ENCODE measurements at regions not wholly inside any gene's neighbourhood (a gene's known extent, or its start where the extent isn't known, plus 50 kb on each side); places are given as distances from the start of the nearest gene placed in this dataset.

- no peak overlapping the region for H2AFZ ChIP-seq (ENCODE audit: insufficient read depth, low read depth, low read length, poor library complexity, severe bottlenecking)
- Mint-ChIP-seq H3K4me3 (no peak overlapping the region), H3K4me1 (no peaks in the 10 kb centered on the region), H3K36me3 (no peaks in the 10 kb centered on the region), H3K27ac (peak overlapping the region in 1 of 7 donors; percentile 22), H3K9me3 (peaks cover 0 to 16% (median 11%) of the 10 kb centered on the region in 7 donors), H3K27me3 (ENCODE audit: low read depth in 3 of 3) (peaks cover 7 to 14% (median 8%) of the 10 kb centered on the region in 3 donors)
- intact Hi-C loops (cut with micrococcal nuclease), result no loop called here
- H3K36me3 ChIP-seq (replicated peaks in 1 of 2; ENCODE audit: control insufficient read depth in 1 of 2, insufficient read depth in 2 of 2, low read length in 2 of 2), result no peaks in the 10 kb centered on the region
- no peaks in the 10 kb centered on the region for H3K4me1 ChIP-seq (ENCODE audit: control insufficient read depth in 1 of 2, insufficient read depth in 2 of 2, low read length in 2 of 2)
- peaks cover 0 to 4% of the 10 kb centered on the region in 2 donors for H3K27me3 ChIP-seq (ENCODE audit: control insufficient read depth in 2 of 2, insufficient read depth in 2 of 2, low read length in 2 of 2)
- no peak for TF ChIP-seq CTCF (IDR thresholded peaks at IDR 0.05)
- no peaks in the 10 kb centered on the region for H4K20me1 ChIP-seq (ENCODE audit: insufficient read depth, low read length)
- H3K79me2 ChIP-seq (ENCODE audit: insufficient read depth, low read length), result no peaks in the 10 kb centered on the region
- DNase-seq, result no peak
- WGBS (ENCODE audit: insufficient coverage), result 0% methylated on average over 1 of the region's 1 CpG
- no peak overlapping the region for H3K9ac ChIP-seq (ENCODE audit: insufficient read depth, low read length, poor library complexity, severe bottlenecking)
- no peak overlapping the region for H3K27ac ChIP-seq (ENCODE audit: low read depth in 1 of 2, low read length in 2 of 2)
- no peak overlapping the region for H3K4me3 ChIP-seq (replicated peaks in 1 of 3; ENCODE audit: low read depth in 2 of 3, low read length in 3 of 3)
- no peak overlapping the region for H3K4me2 ChIP-seq (replicated peaks; ENCODE audit: extremely low read depth, low read length, poor library complexity, severe bottlenecking)
- peaks cover 0 to 12% of the 10 kb centered on the region in 2 donors for H3K9me3 ChIP-seq (replicated peaks in 1 of 2; ENCODE audit: control insufficient read depth in 1 of 2, insufficient read depth in 1 of 2, low read length in 2 of 2)
Measured at GRCh38 chr12:113658006-113658655, 186.5 kb upstream of the LHX5 start.

GRCh38 chr12:113655919-113656318, 184.2 kb upstream of the LHX5 start:
- peaks cover 8 to 14% (median 9%) of the 10 kb centered on the region in 3 donors for H3K27me3 Mint-ChIP-seq (ENCODE audit: low read depth in 3 of 3)
- Histone ChIP-seq H3K27ac (ENCODE audit: low read depth in 1 of 2, low read length in 2 of 2) (no peak overlapping the region), H3K79me2 (ENCODE audit: insufficient read depth, low read length) (no peaks in the 10 kb centered on the region), H3K4me3 (replicated peaks in 1 of 3; ENCODE audit: low read depth in 2 of 3, low read length in 3 of 3) (no peak overlapping the region), H3K36me3 (replicated peaks in 1 of 2; ENCODE audit: control insufficient read depth in 1 of 2, insufficient read depth in 2 of 2, low read length in 2 of 2) (no peaks in the 10 kb centered on the region), H3K9ac (ENCODE audit: insufficient read depth, low read length, poor library complexity, severe bottlenecking) (no peak overlapping the region), H4K20me1 (ENCODE audit: insufficient read depth, low read length) (no peaks in the 10 kb centered on the region), H3K4me2 (replicated peaks; ENCODE audit: extremely low read depth, low read length, poor library complexity, severe bottlenecking) (no peak overlapping the region), H3K9me3 (replicated peaks in 1 of 2; ENCODE audit: control insufficient read depth in 1 of 2, insufficient read depth in 1 of 2, low read length in 2 of 2) (peaks cover 0 to 12% of the 10 kb centered on the region in 2 donors), H3K4me1 (ENCODE audit: control insufficient read depth in 1 of 2, insufficient read depth in 2 of 2, low read length in 2 of 2) (no peaks in the 10 kb centered on the region), H2AFZ (ENCODE audit: insufficient read depth, low read depth, low read length, poor library complexity, severe bottlenecking) (no peak overlapping the region), H3K27me3 (ENCODE audit: control insufficient read depth in 2 of 2, insufficient read depth in 2 of 2, low read length in 2 of 2) (peaks cover 0 to 4% of the 10 kb centered on the region in 2 donors)
- H3K27ac Mint-ChIP-seq, result no peak overlapping the region
- no CpG with 5 or more reads among the region's 4 CpGs for WGBS (ENCODE audit: insufficient coverage)
- no peak for TF ChIP-seq CTCF (IDR thresholded peaks at IDR 0.05)
- DNase-seq, result no peak
- intact Hi-C loops (cut with micrococcal nuclease), result no loop called here
- H3K9me3 Mint-ChIP-seq, result peaks cover 0 to 19% (median 11%) of the 10 kb centered on the region in 7 donors
- H3K36me3 Mint-ChIP-seq, result no peaks in the 10 kb centered on the region
- no peak overlapping the region for H3K4me3 Mint-ChIP-seq
- no peaks in the 10 kb centered on the region for H3K4me1 Mint-ChIP-seq

Measured in CD14-positive monocyte (primary cell).